DOHH2 (cell line): ENCODE measurements at regions not wholly inside any gene's neighbourhood (a gene's known extent, or its start where the extent isn't known, plus 50 kb on each side); places are given as distances from the start of the nearest gene placed in this dataset.

Experiments used
- CTCF ChIP-seq: fragments of 200-600 bp; sonication (generic); IDR thresholded peaks from one replicate; pipeline ENCODE4 v1.5.1; 2014; ENCODE audit warnings: antibody characterized with exemption, mild to moderate bottlenecking, low read depth, low read length; ENCODE audit not compliant: poor library complexity, severe bottlenecking
- EZH2phosphoT487 ChIP-seq: fragments of 200-600 bp; sonication (generic); IDR thresholded peaks from 2 replicates; pipeline ENCODE4 v1.6.1; 2017; ENCODE audit warnings: borderline replicate concordance, mild to moderate bottlenecking, antibody characterized with exemption, low read length, moderate library complexity, mixed read lengths

- no peak for TF ChIP-seq CTCF
- TF ChIP-seq EZH2phosphoT487 = no peak
Measured at GRCh38 chr2:228545041-228545747, 363.7 kb upstream of the SPHKAP start.
